Liver (tissue), 8 donors: ENCODE measurements at regions not wholly inside any gene's neighbourhood (a gene's known extent, or its start where the extent isn't known, plus 50 kb on each side); places are given as distances from the start of the nearest gene placed in this dataset.

Source experiments
- DNase-seq: peaks from one replicate; pipeline ENCODE4 v3.0.0-alpha.2; 2017; ENCODE audit warnings: low spot score
- H3K27ac ChIP-seq, 2 donors: one replicate each; pipeline ENCODE4 v1.7.0; 2013; ENCODE audit warnings: inconsistent platforms in 2 of 2, low read length in 2 of 2, control low read depth in 1 of 2, low read depth in 1 of 2, mild to moderate bottlenecking in 1 of 2
- H3K27me3 ChIP-seq, 4 donors: one replicate each; pipeline versions ENCODE4 v1.6.1 to v1.7.0; 2013; ENCODE audit warnings: low read length in 3 of 4, inconsistent platforms in 1 of 4, mild to moderate bottlenecking in 1 of 4, moderate library complexity in 1 of 4; ENCODE audit not compliant: control insufficient read depth in 4 of 4, insufficient read depth in 4 of 4
- H3K36me3 ChIP-seq, 4 donors: one replicate each; pipeline versions ENCODE4 v1.6.1 to v1.7.0; 2013; ENCODE audit warnings: low read length in 3 of 4, mild to moderate bottlenecking in 3 of 4, low read depth in 1 of 4, moderate library complexity in 1 of 4; ENCODE audit not compliant: control insufficient read depth in 4 of 4, insufficient read depth in 3 of 4
- H3K4me1 ChIP-seq, 4 donors: one replicate each; pipeline versions ENCODE4 v1.6.1 to v1.7.0; 2013; ENCODE audit warnings: low read length in 3 of 4, mild to moderate bottlenecking in 3 of 4, moderate library complexity in 1 of 4; ENCODE audit not compliant: control insufficient read depth in 4 of 4, insufficient read depth in 4 of 4
- H3K4me3 ChIP-seq, 3 donors: one replicate each; pipeline versions ENCODE4 v1.6.1 to v1.7.0; 2013; ENCODE audit warnings: low read length in 3 of 3, control low read depth in 1 of 3, low read depth in 1 of 3, mild to moderate bottlenecking in 1 of 3
- H3K9ac ChIP-seq, 2 donors: one replicate each; pipeline ENCODE4 v1.7.0; 2013; ENCODE audit warnings: low read length in 2 of 2, mild to moderate bottlenecking in 2 of 2, moderate library complexity in 2 of 2, control low read depth in 1 of 2, low read depth in 1 of 2
- H3K9me3 ChIP-seq, 4 donors: one replicate each; pipeline versions ENCODE4 v1.6.1 to v1.7.0; 2013; ENCODE audit warnings: low read length in 3 of 4; ENCODE audit not compliant: control insufficient read depth in 4 of 4
- EGR1 ChIP-seq, 2 donors: IDR thresholded peaks; 2 replicates each; pipeline ENCODE4 v1.6.1; 2016 to 2018; ENCODE audit warnings: antibody characterized with exemption in 2 of 2, low read depth in 2 of 2
- FOXA1 ChIP-seq: IDR thresholded peaks from 2 replicates; pipeline ENCODE4 v1.6.1; 2016; ENCODE audit warnings: antibody characterized with exemption
- FOXA2 ChIP-seq: IDR thresholded peaks from 2 replicates; pipeline ENCODE4 v1.6.1; 2016; ENCODE audit warnings: antibody characterized with exemption
- GABPA ChIP-seq, 2 donors: IDR thresholded peaks in 1 of 2; conservative IDR thresholded peaks in 1 of 2; 2 replicates each; pipeline ENCODE4 v1.6.1; 2016; ENCODE audit warnings: antibody characterized with exemption in 2 of 2, mild to moderate bottlenecking in 1 of 2, moderate library complexity in 1 of 2
- HNF4A ChIP-seq, 2 donors: conservative IDR thresholded peaks; 2 replicates each; pipeline ENCODE4 v1.6.1; 2016; ENCODE audit warnings: antibody characterized with exemption in 2 of 2, mild to moderate bottlenecking in 2 of 2
- HNF4G ChIP-seq: IDR thresholded peaks from 2 replicates; pipeline ENCODE4 v1.6.1; 2016; ENCODE audit warnings: antibody characterized with exemption
- JUND ChIP-seq, 2 donors: IDR thresholded peaks; 2 replicates each; pipeline ENCODE4 v1.6.1; 2016; ENCODE audit warnings: antibody characterized with exemption in 2 of 2
- NR2F2 ChIP-seq: IDR thresholded peaks from 2 replicates; pipeline ENCODE4 v1.6.1; 2016; ENCODE audit warnings: antibody characterized with exemption
- RAD21 ChIP-seq, 2 donors: IDR thresholded peaks; 2 replicates each; pipeline ENCODE4 v1.6.1; 2016; ENCODE audit warnings: antibody characterized with exemption in 2 of 2, mild to moderate bottlenecking in 2 of 2
- RXRA ChIP-seq, 2 donors: IDR thresholded peaks; 2 replicates each; pipeline ENCODE4 v1.6.1; 2017 to 2018; ENCODE audit warnings: antibody characterized with exemption in 2 of 2, mild to moderate bottlenecking in 1 of 2
- SP1 ChIP-seq: IDR thresholded peaks from 2 replicates; pipeline ENCODE4 v1.6.1; 2018; ENCODE audit warnings: antibody characterized with exemption, mild to moderate bottlenecking
- TAF1 ChIP-seq: conservative IDR thresholded peaks from 2 replicates; pipeline ENCODE4 v1.6.1; 2016; ENCODE audit warnings: antibody characterized with exemption, mild to moderate bottlenecking
- YY1 ChIP-seq: IDR thresholded peaks from 2 replicates; pipeline ENCODE4 v1.6.1; 2016; ENCODE audit warnings: antibody characterized with exemption, mild to moderate bottlenecking
- ZBTB33 ChIP-seq: IDR thresholded peaks from 2 replicates; pipeline ENCODE4 v1.6.1; 2016; ENCODE audit warnings: antibody characterized with exemption
- WGBS: extraction: QIAGEN DNeasy Blood & Tissue Kit; methylation state at CpG from one replicate; pipeline ENCODE4 v1.1.7; 2013; 5-methylcytosine and 5-hydroxymethylcytosine counted together
- TF ChIP-seq, protein P1 (sequence below): fragments of 150-350 bp; IDR thresholded peaks from 2 replicates; pipeline ENCODE4 v1.5.1; 2017; ENCODE audit warnings: improper control_type of control experiment, low read depth, low read length; ENCODE audit not compliant: missing input control
- TF ChIP-seq, protein P2 (sequence below): IDR thresholded peaks from 2 replicates; pipeline ENCODE4 v1.6.1; 2016; ENCODE audit warnings: antibody characterized with exemption
- TF ChIP-seq, protein P3 (sequence below): IDR thresholded peaks from 2 replicates; pipeline ENCODE4 v1.6.1; 2016; ENCODE audit warnings: antibody characterized with exemption, mild to moderate bottlenecking
- TF ChIP-seq, protein P4 (sequence below): IDR thresholded peaks from 2 replicates; pipeline ENCODE4 v1.6.1; 2016; ENCODE audit warnings: antibody characterized with exemption
- donor health status: healthy.
- donor health status: healthy.
- donor health status: healthy.
- donor health status: healthy.
- donor health status: healthy.

DNA sequence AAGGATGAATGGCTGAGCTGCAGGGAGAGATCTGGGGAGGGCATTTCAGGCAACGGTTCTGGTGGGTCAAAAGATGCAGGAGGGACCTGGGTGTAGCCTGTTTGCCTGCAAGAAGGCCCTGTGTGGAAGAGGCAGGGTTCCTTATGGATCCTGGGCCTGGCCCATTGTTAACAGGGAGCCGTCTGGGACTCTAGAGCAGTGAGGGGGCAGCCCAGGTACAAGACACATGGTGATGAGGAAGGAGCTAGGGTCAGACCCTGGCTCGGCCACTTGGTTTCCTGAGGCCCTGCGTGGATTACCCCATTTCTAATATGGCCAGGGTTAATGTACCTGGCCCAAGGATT lies 124.9 kb downstream of the GLI2 start:
- Histone ChIP-seq H3K4me3 (no peak overlapping the region), H3K4me1 (no peaks in the 10 kb centered on the region), H3K27me3 (peaks cover 0 to 2% (median 0%) of the 10 kb centered on the region in 4 donors), H3K36me3 (no peaks in the 10 kb centered on the region), H3K27ac (no peak overlapping the region), H3K9ac (no peak overlapping the region), H3K9me3 (no peaks in the 10 kb centered on the region)
- 81% methylated on average over 4 of the region's 4 CpGs for WGBS
- no peak for DNase-seq
- TF ChIP-seq HNF4G (no peak), SP1 (no peak), YY1 (no peak), HNF4A (conservative IDR thresholded peaks at IDR 0.05) (no peak), ZBTB33 (no peak), EGR1 (IDR thresholded peaks at IDR 0.05; ENCODE audit: low read depth in 2 of 2) (no peak), NR2F2 (no peak), GABPA (IDR thresholded peaks at IDR 0.05 in 1 of 2, conservative IDR thresholded peaks at IDR 0.05 in 1 of 2) (no peak), FOXA1 (no peak), RAD21 (IDR thresholded peaks at IDR 0.05) (no peak), JUND (IDR thresholded peaks at IDR 0.05) (no peak), TAF1 (no peak), RXRA (IDR thresholded peaks at IDR 0.05) (no peak)
- TF ChIP-seq, protein P1, sequence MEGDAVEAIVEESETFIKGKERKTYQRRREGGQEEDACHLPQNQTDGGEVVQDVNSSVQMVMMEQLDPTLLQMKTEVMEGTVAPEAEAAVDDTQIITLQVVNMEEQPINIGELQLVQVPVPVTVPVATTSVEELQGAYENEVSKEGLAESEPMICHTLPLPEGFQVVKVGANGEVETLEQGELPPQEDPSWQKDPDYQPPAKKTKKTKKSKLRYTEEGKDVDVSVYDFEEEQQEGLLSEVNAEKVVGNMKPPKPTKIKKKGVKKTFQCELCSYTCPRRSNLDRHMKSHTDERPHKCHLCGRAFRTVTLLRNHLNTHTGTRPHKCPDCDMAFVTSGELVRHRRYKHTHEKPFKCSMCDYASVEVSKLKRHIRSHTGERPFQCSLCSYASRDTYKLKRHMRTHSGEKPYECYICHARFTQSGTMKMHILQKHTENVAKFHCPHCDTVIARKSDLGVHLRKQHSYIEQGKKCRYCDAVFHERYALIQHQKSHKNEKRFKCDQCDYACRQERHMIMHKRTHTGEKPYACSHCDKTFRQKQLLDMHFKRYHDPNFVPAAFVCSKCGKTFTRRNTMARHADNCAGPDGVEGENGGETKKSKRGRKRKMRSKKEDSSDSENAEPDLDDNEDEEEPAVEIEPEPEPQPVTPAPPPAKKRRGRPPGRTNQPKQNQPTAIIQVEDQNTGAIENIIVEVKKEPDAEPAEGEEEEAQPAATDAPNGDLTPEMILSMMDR: no peak
- TF ChIP-seq, protein P2, sequence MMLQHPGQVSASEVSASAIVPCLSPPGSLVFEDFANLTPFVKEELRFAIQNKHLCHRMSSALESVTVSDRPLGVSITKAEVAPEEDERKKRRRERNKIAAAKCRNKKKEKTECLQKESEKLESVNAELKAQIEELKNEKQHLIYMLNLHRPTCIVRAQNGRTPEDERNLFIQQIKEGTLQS: no peak
- TF ChIP-seq, protein P3, sequence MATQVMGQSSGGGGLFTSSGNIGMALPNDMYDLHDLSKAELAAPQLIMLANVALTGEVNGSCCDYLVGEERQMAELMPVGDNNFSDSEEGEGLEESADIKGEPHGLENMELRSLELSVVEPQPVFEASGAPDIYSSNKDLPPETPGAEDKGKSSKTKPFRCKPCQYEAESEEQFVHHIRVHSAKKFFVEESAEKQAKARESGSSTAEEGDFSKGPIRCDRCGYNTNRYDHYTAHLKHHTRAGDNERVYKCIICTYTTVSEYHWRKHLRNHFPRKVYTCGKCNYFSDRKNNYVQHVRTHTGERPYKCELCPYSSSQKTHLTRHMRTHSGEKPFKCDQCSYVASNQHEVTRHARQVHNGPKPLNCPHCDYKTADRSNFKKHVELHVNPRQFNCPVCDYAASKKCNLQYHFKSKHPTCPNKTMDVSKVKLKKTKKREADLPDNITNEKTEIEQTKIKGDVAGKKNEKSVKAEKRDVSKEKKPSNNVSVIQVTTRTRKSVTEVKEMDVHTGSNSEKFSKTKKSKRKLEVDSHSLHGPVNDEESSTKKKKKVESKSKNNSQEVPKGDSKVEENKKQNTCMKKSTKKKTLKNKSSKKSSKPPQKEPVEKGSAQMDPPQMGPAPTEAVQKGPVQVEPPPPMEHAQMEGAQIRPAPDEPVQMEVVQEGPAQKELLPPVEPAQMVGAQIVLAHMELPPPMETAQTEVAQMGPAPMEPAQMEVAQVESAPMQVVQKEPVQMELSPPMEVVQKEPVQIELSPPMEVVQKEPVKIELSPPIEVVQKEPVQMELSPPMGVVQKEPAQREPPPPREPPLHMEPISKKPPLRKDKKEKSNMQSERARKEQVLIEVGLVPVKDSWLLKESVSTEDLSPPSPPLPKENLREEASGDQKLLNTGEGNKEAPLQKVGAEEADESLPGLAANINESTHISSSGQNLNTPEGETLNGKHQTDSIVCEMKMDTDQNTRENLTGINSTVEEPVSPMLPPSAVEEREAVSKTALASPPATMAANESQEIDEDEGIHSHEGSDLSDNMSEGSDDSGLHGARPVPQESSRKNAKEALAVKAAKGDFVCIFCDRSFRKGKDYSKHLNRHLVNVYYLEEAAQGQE: no peak
- TF ChIP-seq, protein P4, sequence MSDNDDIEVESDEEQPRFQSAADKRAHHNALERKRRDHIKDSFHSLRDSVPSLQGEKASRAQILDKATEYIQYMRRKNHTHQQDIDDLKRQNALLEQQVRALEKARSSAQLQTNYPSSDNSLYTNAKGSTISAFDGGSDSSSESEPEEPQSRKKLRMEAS: no peak

DNA sequence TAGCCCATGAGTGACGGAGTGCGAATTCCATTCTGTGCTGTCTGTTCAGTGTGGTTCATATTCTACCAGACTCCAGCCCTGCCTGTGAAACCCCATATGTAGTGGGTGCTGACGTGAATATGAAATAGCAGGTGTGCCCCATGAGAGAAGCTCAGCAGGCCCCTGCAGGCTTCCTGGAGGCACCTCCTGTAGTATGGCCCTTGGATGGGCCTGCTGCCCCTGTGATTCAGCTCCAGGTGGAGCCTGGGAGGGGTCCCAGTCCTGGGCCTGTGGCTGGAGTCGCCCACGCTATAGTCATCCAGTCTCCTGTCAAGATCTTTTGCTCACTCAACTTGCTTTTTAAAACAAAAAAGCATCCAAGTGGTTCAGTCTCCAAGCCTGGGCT lies 125.5 kb downstream of the GLI2 start:
- WGBS: 94% methylated on average over 5 of the region's 5 CpGs
- Histone ChIP-seq H3K27ac (no peak overlapping the region), H3K27me3 (peaks cover 0 to 4% (median 2%) of the 10 kb centered on the region in 4 donors), H3K36me3 (no peaks in the 10 kb centered on the region), H3K9me3 (no peaks in the 10 kb centered on the region), H3K4me3 (no peak overlapping the region), H3K4me1 (no peaks in the 10 kb centered on the region), H3K9ac (no peak overlapping the region)
- DNase-seq: no peak
- TF ChIP-seq ZBTB33 (no peak), FOXA2 (no peak), NR2F2 (no peak), RAD21 (IDR thresholded peaks at IDR 0.05) (no peak), YY1 (no peak), SP1 (no peak), FOXA1 (no peak)
- TF ChIP-seq, protein P3: no peak
